K562 (cell line): ENCODE measurements at regions not wholly inside any gene's neighbourhood (a gene's known extent, or its start where the extent isn't known, plus 50 kb on each side); places are given as distances from the start of the nearest gene placed in this dataset.

ENCODE experiments used
- ATAC-seq: fragments of 200-7000 bp; cut with Tn5 transposase; 3 replicates; pipeline ENCODE4 v1.9.1; 2020; ENCODE audit warnings: moderate library complexity
- BruUV-seq: library from RNA; stranded (reverse); fragments of 400-500 nt; replicated peaks from 2 replicates; lab custom pipeline; 2021; lab: Mats Ljungman, UMichigan
- CTCF ChIA-PET: fragments of 300-600 bp; formaldehyde crosslinking; extraction: SDS; loops from one replicate; lab custom pipeline; 2021; ENCODE audit warnings: low intra/inter-chr PET ratio; lab: Yijun Ruan, JAX
- POLR2A ChIA-PET: fragments of 300-600, 350-650 bp; sonication (Branson Sonifier 250); formaldehyde crosslinking; extraction: SDS; loops from one replicate; lab custom pipeline; 2021; ENCODE audit warnings: antibody characterized with exemption, inconsistent platforms; lab: Yijun Ruan, JAX
- DNase-seq, 4 experiments: peaks; one replicate each; pipeline versions ENCODE4 v3.0.0 to v3.0.0-alpha.2; 2011 to 2018; ENCODE audit warnings: low spot score in 3 of 4, mixed read lengths in 3 of 4; ENCODE audit errors: extremely low read depth in 1 of 4
- FAIRE-seq: peaks from 2 replicates; lab custom pipeline; 2011; peaks lifted over from hg19 to GRCh38; lab: Jason Lieb, UNC
- H2AFZ ChIP-seq: 2 replicates; pipeline ENCODE4 v1.6.0; 2011; ENCODE audit warnings: low read depth, low read length, control low read depth, inconsistent platforms
- H3K27ac ChIP-seq: fragments of 200-600 bp; 3 replicates; pipeline ENCODE4 v1.8.0; 2011; ENCODE audit warnings: low read depth, mild to moderate bottlenecking, control low read depth, inconsistent platforms, low read length, moderate library complexity, mixed read lengths; ENCODE audit errors: extremely low read depth
- H3K27me3 ChIP-seq, 2 experiments: fragments of 300-600 bp in 1 of 2; 2 replicates in 1 of 2; 3 replicates in 1 of 2; pipeline versions ENCODE4 v1.6.0 to v1.8.0; 2011; ENCODE audit warnings: inconsistent platforms in 2 of 2, low read length in 2 of 2, mild to moderate bottlenecking in 1 of 2, mixed read lengths in 1 of 2, moderate library complexity in 1 of 2; ENCODE audit not compliant: control insufficient read depth in 2 of 2, insufficient read depth in 2 of 2
- H3K36me3 ChIP-seq: fragments of 300-600 bp; 3 replicates; pipeline ENCODE4 v1.8.0; 2011; ENCODE audit warnings: mild to moderate bottlenecking, low read length, inconsistent platforms; ENCODE audit not compliant: control insufficient read depth, insufficient read depth
- H3K4me1 ChIP-seq, 2 experiments: fragments of 200-600 bp in 1 of 2; replicated peaks in 1 of 2; 2 replicates in 1 of 2; 3 replicates in 1 of 2; pipeline versions ENCODE4 v1.5.1 to v1.8.0; 2011; ENCODE audit warnings: inconsistent platforms in 2 of 2, low read length in 2 of 2, mild to moderate bottlenecking in 1 of 2, mixed read lengths in 1 of 2, moderate library complexity in 1 of 2; ENCODE audit not compliant: control insufficient read depth in 2 of 2, insufficient read depth in 2 of 2
- H3K4me2 ChIP-seq: 2 replicates; pipeline ENCODE4 v1.6.1; 2011; ENCODE audit warnings: low read length, control low read depth, inconsistent platforms, mixed read lengths; ENCODE audit not compliant: insufficient read depth
- H3K4me3 ChIP-seq: fragments of 200-600 bp; sonication (generic), shearing (Covaris generic); 2 replicates; pipeline ENCODE4 v1.5.1; 2016; ENCODE audit warnings: control low read depth, inconsistent platforms
- H3K79me2 ChIP-seq: fragments of 200-600 bp; 3 replicates; pipeline ENCODE4 v1.8.0; 2011; ENCODE audit warnings: low read length, inconsistent platforms; ENCODE audit not compliant: control insufficient read depth, insufficient read depth
- H3K9ac ChIP-seq, 2 experiments: 2 replicates each; pipeline versions ENCODE4 v1.6.0 to v1.6.1; 2011; ENCODE audit warnings: low read depth in 2 of 2, low read length in 2 of 2, control low read depth in 1 of 2, inconsistent platforms in 1 of 2, mild to moderate bottlenecking in 1 of 2, mixed read lengths in 1 of 2; ENCODE audit not compliant: insufficient read depth in 1 of 2
- H3K9me1 ChIP-seq: one replicate; pipeline ENCODE4 v1.6.0; 2011; ENCODE audit warnings: inconsistent platforms, mild to moderate bottlenecking, low read length, moderate library complexity; ENCODE audit not compliant: control insufficient read depth, insufficient read depth
- H3K9me3 ChIP-seq: replicated peaks from 2 replicates; pipeline ENCODE4 v1.5.1; 2011; ENCODE audit warnings: low read depth, low read length, inconsistent platforms; ENCODE audit not compliant: control insufficient read depth, insufficient read depth
- H4K20me1 ChIP-seq: replicated peaks from 2 replicates; pipeline ENCODE4 v1.6.1; 2011; ENCODE audit warnings: low read length, inconsistent platforms, mixed read lengths; ENCODE audit not compliant: control insufficient read depth, insufficient read depth
- ELK1 ChIP-seq: sonication (generic); formaldehyde crosslinking; IDR thresholded peaks from 2 replicates; pipeline ENCODE4 v1.8.1; 2022; ENCODE audit warnings: missing genetic modification reagents
- FOXP1 ChIP-seq: sonication (generic); formaldehyde crosslinking; IDR thresholded peaks from 2 replicates; pipeline ENCODE4 v1.8.0; 2022; ENCODE audit warnings: mild to moderate bottlenecking, missing genetic modification reagents
- GABPB1 ChIP-seq: sonication (generic); formaldehyde crosslinking; IDR thresholded peaks from 2 replicates; pipeline ENCODE4 v1.8.0; 2022; ENCODE audit warnings: mild to moderate bottlenecking, missing genetic modification reagents
- HDAC1 ChIP-seq, 2 experiments: fragments of 450-650 bp; IDR thresholded peaks; 2 replicates each; pipeline ENCODE4 v1.6.1; 2016 to 2017; ENCODE audit warnings: inconsistent platforms in 1 of 2, mild to moderate bottlenecking in 1 of 2, moderate library complexity in 1 of 2
- KLF10 ChIP-seq: fragments of 250-450 bp; sonication (Bioruptor Pico); IDR thresholded peaks from 2 replicates; pipeline ENCODE4 v1.6.1; 2021; ENCODE audit warnings: matching md5 sums
- MAFG ChIP-seq: fragments of 450-650 bp; conservative IDR thresholded peaks from 2 replicates; pipeline ENCODE4 v1.6.1; 2016; ENCODE audit warnings: missing genetic modification characterization, missing compliant biosample characterization
- MCM5 ChIP-seq: fragments of 450-650 bp; IDR thresholded peaks from 2 replicates; pipeline ENCODE4 v1.6.1; 2016; ENCODE audit warnings: low read depth
- MITF ChIP-seq: IDR thresholded peaks from 2 replicates; pipeline ENCODE4 v1.6.1; 2014; ENCODE audit warnings: antibody characterized with exemption
- MLX ChIP-seq, 2 experiments: fragments of 450-650 bp in 1 of 2; sonication (generic) in 1 of 2; formaldehyde crosslinking; conservative IDR thresholded peaks; 2 replicates each; pipeline versions ENCODE4 v1.4.0 to v1.8.1; 2020 to 2022; ENCODE audit warnings: mild to moderate bottlenecking in 1 of 2, missing genetic modification reagents in 1 of 2
- OTX1 ChIP-seq: fragments of 450-650 bp; formaldehyde crosslinking; IDR thresholded peaks from 2 replicates; pipeline ENCODE4 v1.4.0; 2022; ENCODE audit warnings: mild to moderate bottlenecking
- SAFB ChIP-seq: fragments of 200-400 bp; formaldehyde crosslinking; IDR thresholded peaks from 2 replicates; pipeline ENCODE4 v1.6.1; 2017; ENCODE audit warnings: low read depth, low read length, borderline replicate concordance
- SRSF9 ChIP-seq: fragments of 200-400 bp; formaldehyde crosslinking; IDR thresholded peaks from 2 replicates; pipeline ENCODE4 v1.6.1; 2017; ENCODE audit warnings: low read depth, low read length, borderline replicate concordance
- SUPT5H ChIP-seq: fragments of 450-650 bp; IDR thresholded peaks from 2 replicates; pipeline ENCODE4 v1.6.1; 2016
- TRIM24 ChIP-seq, 2 experiments: fragments of 450-650 bp; IDR thresholded peaks; 2 replicates each; pipeline ENCODE4 v1.6.1; 2016
- ZC3H8 ChIP-seq: fragments of 450-650 bp; IDR thresholded peaks from 2 replicates; pipeline ENCODE4 v1.6.1; 2017
- WGBS: fragments of 100-300 bp; shearing (Covaris generic); methylation state at CpG from one replicate; pipeline ENCODE4 v1.1.6; 2016; ENCODE audit warnings: low coverage, mixed read lengths; ENCODE audit not compliant: insufficient coverage; ENCODE audit errors: missing lambda C conversion rate; 5-methylcytosine and 5-hydroxymethylcytosine counted together
- in situ Hi-C: fragments of 300-500 bp; cut with MboI; formaldehyde crosslinking; loops from 4 replicates; pipeline ENCODE4 v1.15.0; 2018; ENCODE audit warnings: inconsistent platforms, mixed read lengths
- intact Hi-C: fragments of 100-400 bp; cut with micrococcal nuclease; formaldehyde crosslinking; loops from 2 replicates; pipeline ENCODE4 v1.14.2; 2022

GRCh38 chr22:34570408-34570807 lies 495.6 kb upstream of the ISX start:
- Histone ChIP-seq H3K79me2 (no peaks in the 10 kb centered on the region), H3K9ac (no peak overlapping the region), H3K27ac (no peak overlapping the region), H3K4me1 (no peaks in the 10 kb centered on the region), H3K4me2 (no peak overlapping the region), H3K9me3 (no peaks in the 10 kb centered on the region), H3K9me1 (no peaks in the 10 kb centered on the region), H4K20me1 (no peaks in the 10 kb centered on the region), H3K27me3 (no peaks in the 10 kb centered on the region), H3K36me3 (no peaks in the 10 kb centered on the region), H2AFZ (no peak overlapping the region), H3K4me3 (no peak overlapping the region)
- intact Hi-C loops (no loop called here), in situ Hi-C loops (no loop called here)
- no TSS peak for BruUV-seq
- POLR2A ChIA-PET, result no interaction called here
- ATAC-seq (no peak), FAIRE-seq (no peak), DNase-seq (no peak)
- 3% methylated on average over 3 of the region's 3 CpGs for whole genome bisulfite sequencing
- TF ChIP-seq SAFB (no peak), OTX1 (CRISPR knock-in tag) (no peak), MITF (no peak), MAFG (tag) (no peak), ZC3H8 (no peak), SUPT5H (no peak), SRSF9 (no peak), ELK1 (CRISPR knock-in tag) (no peak), MCM5 (no peak), TRIM24 (IDR thresholded peaks at IDR 0.05) (no peak), GABPB1 (no peak), MLX (CRISPR knock-in tag; conservative IDR thresholded peaks at IDR 0.05) (no peak), HDAC1 (IDR thresholded peaks at IDR 0.05) (no peak), FOXP1 (CRISPR knock-in tag) (no peak), KLF10 (no peak)
- CTCF ChIA-PET, result no interaction called here
